ENCODE measurements at regions not wholly inside any gene's neighbourhood (a gene's known extent, or its start where the extent isn't known, plus 50 kb on each side); places are given as distances from the start of the nearest gene placed in this dataset.

DNA sequence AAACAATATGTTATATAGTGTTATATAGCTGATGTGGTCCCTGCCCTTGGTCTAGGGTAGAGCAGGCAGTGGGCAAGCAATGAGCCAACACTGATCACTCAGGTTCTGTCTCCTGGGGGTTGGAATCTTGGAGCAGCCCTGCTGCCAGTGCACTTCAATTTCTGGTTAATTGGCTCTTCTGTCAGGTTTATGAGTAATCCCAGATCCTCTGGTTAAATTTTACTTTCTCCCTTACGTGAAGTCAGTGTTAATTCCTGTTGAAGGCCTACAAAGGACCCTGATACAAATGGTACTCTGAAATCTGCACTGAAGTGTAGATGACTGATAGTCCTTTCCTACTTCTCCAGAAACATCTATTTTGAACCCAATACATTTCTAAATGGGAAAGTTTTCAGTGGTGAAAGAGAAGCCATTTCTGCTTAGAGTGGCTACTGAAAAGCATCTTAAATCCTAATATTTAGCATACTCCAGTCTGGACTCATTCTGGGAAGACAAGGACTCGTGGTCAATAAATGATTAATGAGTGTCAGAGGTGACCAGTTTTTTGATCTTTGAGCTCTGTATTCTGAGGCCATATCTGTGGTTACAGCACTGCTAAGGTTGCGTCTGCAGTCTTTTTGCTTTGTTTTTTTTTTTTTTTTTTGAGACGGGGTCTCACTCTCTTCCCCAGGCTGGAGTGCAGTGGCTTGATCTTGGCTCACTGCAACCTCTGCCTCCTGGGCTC lies 442.4 kb downstream of the KIF4B start:
- TF ChIP-seq SMC3 (IDR thresholded peaks at IDR 0.05) = no peak
- TF ChIP-seq, protein P1, sequence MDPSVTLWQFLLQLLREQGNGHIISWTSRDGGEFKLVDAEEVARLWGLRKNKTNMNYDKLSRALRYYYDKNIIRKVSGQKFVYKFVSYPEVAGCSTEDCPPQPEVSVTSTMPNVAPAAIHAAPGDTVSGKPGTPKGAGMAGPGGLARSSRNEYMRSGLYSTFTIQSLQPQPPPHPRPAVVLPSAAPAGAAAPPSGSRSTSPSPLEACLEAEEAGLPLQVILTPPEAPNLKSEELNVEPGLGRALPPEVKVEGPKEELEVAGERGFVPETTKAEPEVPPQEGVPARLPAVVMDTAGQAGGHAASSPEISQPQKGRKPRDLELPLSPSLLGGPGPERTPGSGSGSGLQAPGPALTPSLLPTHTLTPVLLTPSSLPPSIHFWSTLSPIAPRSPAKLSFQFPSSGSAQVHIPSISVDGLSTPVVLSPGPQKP (IDR thresholded peaks at IDR 0.05; ENCODE audit: low read depth, low read length) = no peak
- TF ChIP-seq, protein P2, sequence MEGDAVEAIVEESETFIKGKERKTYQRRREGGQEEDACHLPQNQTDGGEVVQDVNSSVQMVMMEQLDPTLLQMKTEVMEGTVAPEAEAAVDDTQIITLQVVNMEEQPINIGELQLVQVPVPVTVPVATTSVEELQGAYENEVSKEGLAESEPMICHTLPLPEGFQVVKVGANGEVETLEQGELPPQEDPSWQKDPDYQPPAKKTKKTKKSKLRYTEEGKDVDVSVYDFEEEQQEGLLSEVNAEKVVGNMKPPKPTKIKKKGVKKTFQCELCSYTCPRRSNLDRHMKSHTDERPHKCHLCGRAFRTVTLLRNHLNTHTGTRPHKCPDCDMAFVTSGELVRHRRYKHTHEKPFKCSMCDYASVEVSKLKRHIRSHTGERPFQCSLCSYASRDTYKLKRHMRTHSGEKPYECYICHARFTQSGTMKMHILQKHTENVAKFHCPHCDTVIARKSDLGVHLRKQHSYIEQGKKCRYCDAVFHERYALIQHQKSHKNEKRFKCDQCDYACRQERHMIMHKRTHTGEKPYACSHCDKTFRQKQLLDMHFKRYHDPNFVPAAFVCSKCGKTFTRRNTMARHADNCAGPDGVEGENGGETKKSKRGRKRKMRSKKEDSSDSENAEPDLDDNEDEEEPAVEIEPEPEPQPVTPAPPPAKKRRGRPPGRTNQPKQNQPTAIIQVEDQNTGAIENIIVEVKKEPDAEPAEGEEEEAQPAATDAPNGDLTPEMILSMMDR (IDR thresholded peaks at IDR 0.05) = no peak
- TF ChIP-seq HOXA7 (CRISPR knock-in tag; IDR thresholded peaks at IDR 0.05) = no peak
- TF ChIP-seq ESRRA (IDR thresholded peaks at IDR 0.05; ENCODE audit: borderline replicate concordance, low read length) = no peak
- TF ChIP-seq JUN (IDR thresholded peaks at IDR 0.05) = no peak
- no peak for TF ChIP-seq RCOR1 (IDR thresholded peaks at IDR 0.05; ENCODE audit: low read depth, low read length)
- TF ChIP-seq FOSB (CRISPR knock-in tag; IDR thresholded peaks at IDR 0.05) = no peak
- TF ChIP-seq, protein P3, sequence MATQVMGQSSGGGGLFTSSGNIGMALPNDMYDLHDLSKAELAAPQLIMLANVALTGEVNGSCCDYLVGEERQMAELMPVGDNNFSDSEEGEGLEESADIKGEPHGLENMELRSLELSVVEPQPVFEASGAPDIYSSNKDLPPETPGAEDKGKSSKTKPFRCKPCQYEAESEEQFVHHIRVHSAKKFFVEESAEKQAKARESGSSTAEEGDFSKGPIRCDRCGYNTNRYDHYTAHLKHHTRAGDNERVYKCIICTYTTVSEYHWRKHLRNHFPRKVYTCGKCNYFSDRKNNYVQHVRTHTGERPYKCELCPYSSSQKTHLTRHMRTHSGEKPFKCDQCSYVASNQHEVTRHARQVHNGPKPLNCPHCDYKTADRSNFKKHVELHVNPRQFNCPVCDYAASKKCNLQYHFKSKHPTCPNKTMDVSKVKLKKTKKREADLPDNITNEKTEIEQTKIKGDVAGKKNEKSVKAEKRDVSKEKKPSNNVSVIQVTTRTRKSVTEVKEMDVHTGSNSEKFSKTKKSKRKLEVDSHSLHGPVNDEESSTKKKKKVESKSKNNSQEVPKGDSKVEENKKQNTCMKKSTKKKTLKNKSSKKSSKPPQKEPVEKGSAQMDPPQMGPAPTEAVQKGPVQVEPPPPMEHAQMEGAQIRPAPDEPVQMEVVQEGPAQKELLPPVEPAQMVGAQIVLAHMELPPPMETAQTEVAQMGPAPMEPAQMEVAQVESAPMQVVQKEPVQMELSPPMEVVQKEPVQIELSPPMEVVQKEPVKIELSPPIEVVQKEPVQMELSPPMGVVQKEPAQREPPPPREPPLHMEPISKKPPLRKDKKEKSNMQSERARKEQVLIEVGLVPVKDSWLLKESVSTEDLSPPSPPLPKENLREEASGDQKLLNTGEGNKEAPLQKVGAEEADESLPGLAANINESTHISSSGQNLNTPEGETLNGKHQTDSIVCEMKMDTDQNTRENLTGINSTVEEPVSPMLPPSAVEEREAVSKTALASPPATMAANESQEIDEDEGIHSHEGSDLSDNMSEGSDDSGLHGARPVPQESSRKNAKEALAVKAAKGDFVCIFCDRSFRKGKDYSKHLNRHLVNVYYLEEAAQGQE (IDR thresholded peaks at IDR 0.05) = no peak
- no peak for TF ChIP-seq CBX2 (IDR thresholded peaks at IDR 0.05; ENCODE audit: borderline replicate concordance, low read depth)
- no peak for TF ChIP-seq CHD4 (IDR thresholded peaks at IDR 0.05; ENCODE audit: borderline replicate concordance)

Data from A549 (cell line).